HG03457 (cell line): ENCODE measurements at regions not wholly inside any gene's neighbourhood (a gene's known extent, or its start where the extent isn't known, plus 50 kb on each side); places are given as distances from the start of the nearest gene placed in this dataset.

Experiments
- ATAC-seq: cut with Tn5 transposase; IDR thresholded peaks from one replicate; pipeline ENCODE4 v1.9.1; 2021; ENCODE audit warnings: moderate number of reproducible peaks; ENCODE audit not compliant: unreplicated experiment

DNA sequence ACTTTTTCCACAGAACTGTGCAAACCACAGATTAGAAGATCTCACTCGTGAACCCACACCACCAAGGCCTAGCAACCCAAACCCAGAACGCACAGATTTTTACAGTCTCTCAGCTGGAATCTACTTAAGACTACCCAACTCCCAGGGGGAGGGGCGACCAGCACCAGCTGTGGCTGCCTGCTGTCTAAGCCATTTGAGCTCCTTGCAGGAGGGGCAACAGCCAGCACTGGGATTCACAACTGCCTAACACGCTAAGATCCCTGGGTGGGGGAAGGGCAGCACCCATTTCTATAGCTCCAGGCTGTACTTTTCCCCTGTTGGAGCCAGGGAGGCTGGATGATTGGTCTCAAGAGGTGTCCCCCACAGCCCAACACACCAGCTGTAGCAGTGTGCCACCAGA lies 368.8 kb downstream of the SUCLA2 start:
- ATAC-seq: no peak

DNA sequence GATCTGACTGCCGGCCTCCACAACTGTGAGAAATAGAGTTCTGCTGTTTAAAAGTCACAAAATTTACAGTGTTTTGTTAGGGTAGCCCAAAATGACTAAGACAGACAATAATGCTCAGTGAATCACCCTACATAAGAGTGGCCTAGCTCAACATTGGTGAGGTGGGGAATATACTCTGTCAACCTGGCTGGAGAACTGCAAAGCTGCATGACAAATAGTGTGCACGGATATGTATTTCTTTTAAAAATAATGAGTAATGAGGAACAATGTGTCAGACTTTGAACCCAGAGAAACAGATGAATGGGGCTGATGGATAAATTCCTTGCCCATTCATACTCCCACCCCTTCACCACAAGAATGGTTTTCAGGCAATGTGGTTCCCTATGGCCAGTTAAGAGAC lies 372.4 kb downstream of the SUCLA2 start:
- ATAC-seq: no peak

DNA sequence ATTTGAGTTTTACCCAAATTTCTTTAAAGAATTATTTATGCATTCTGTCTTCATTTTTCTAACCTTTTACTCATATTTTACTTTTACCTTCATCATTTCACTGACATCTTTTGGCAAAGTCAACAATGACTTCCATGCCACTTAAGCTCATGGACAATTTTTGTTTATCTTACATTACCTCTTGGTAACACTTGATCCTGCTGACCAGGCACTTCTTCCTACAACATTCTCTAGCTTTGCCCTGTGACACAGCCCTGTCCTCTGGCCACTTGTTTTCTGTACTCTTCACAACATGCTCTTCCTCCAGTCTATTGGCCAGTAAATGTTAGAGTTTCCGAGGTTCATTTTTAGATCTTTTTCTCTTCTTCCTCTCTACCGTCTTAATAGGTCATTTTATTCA lies 377.2 kb downstream of the SUCLA2 start:
- ATAC-seq: no peak

DNA sequence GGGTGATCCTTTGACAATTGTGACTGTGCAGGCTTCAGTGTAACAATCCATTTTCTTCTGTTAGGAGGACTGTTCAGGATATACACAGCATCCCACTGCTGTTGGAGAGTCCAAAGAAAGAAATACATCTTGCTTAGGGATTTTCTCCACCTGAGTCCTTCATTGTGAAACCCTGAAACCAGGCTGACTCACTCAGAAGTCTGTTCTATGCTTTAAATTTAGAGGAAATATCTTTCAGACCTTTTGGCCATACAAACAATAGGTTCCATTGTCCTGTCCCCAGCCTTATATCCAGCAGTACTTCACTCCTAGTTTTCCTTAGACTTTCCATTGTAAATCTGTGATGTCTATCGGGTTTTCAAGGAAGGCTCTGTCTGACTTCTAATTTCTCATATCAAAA lies 379.1 kb downstream of the SUCLA2 start:
- no peak for ATAC-seq

DNA sequence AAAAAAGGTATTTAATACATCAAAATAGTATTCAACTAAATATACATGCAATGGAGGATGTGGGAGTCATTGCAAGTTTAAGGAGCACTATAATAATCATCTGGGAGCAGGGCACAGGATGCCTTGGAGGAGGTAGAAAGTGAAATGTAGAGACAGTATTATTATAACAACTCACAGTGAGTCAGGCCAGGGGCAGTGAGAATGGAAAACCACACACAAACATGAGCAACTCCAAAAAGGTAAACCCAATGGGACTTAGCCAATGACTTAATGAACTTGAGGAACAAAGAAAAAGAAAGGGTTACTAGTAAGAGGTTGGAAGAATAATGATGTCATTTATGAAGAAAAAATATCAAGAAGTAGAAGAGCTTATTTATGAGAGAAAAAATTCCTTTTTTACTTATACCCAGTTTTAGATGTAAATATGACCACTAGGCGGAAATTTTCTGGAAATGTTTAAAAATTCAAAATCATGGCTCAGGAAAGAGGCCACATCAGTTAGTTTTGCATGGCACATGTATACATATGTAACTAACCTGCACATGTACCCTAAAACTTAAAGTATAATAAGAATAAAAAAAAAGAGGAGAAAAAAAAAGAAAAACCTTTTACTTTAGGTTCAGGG lies 389.3 kb downstream of the SUCLA2 start:
- no peak for ATAC-seq

DNA sequence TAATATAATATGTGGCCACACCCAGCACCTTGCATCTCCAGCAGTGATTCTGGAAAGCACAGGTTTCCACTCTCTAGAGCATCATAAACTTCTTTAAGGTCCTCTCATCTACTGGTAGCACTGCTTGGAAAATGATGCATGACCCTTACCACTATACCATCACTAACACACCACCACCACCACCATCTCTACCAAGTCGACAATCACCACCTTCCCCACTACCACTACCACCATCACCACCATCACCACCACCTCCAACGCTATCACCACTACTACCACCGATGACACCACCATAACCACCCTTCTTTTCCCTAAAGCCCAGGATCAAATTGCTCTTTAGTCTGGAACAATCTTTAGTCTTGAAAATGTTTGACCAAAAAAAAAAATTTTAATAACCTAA lies 390.4 kb downstream of the SUCLA2 start:
- no peak for ATAC-seq

DNA sequence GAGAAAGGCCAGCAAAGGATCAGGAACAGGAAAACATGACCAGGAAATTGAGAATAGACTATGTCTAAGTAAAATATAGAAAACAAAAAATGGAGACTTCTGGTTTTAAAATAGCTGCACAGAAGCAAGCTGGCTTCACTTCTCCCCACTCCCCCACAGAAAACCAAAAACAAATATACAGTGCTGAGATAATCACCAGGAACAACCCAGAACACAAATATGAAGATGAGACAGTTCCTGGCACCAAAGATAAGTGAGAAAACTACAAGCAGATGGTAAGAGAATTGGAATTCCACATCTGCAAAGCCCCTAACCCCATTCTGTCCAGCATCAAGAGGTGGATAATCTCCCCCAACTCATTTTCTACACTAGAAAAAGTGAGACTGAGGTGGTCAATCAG lies 397.7 kb downstream of the SUCLA2 start:
- no peak for ATAC-seq

DNA sequence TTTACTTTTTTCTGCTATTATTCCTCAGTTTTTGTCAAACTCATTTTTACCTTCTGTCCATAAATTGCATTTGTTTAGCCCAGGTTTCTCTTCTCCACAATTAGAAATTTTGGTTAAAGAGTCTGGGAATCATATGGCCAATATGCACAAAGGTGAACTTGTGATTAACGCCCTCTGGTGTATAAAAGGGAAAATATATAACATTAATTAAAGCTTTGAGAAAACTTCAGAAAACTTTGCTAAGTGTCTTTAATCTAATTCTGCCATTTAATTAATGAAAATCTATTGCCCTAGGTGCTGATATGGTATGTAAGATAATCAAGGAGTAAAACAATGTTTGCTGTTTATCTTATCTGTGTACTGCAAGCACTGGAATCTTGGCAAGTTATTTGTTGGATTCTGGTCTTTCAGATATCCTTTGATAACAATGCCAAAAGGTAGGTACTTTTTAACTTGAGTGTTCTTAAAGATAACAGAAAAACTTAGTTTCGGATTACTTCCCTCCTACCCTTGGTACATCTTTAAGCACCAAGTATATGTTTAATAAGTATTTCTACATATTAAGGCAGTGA lies 402.6 kb downstream of the SUCLA2 start:
- ATAC-seq: no peak

DNA sequence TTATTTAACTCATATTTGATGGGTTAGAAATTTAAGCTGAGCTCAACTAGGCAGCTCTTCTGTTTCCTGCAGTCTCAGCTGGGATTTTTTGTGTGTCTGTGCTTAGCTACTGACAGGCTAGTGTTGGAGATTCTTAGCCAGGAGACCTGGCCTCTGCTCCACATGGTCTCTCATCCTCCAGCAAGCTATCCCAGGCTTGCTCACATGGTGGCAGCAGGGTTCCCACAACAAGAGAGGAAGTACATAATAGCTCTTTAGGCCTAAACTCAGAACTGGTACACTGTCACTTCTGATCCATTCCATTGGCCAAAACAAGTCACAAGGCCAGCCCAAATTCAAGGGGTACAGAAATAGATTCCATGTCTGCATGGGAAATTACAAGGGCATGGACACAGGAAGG lies 406.2 kb downstream of the SUCLA2 start:
- no peak for ATAC-seq

DNA sequence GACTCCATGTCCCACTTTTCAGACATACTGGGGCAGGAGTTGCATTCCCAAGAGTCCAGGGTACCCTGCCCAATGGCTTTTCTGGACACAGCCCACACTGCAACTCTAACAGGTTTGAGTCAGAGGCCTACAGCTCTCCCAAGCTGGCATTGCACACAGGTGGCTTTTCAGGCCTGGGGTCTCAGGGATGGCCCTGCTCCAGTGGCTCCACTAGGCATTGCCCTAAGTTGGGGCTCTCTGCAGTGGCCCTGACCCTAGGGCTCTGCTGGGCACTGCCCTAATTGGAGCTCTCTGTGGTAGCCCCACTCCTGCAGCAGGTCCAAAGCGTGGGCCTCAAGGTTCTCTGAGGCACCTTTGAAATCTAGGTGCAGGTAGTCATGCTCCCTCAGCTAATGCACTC lies 408.8 kb downstream of the SUCLA2 start:
- no peak for ATAC-seq

DNA sequence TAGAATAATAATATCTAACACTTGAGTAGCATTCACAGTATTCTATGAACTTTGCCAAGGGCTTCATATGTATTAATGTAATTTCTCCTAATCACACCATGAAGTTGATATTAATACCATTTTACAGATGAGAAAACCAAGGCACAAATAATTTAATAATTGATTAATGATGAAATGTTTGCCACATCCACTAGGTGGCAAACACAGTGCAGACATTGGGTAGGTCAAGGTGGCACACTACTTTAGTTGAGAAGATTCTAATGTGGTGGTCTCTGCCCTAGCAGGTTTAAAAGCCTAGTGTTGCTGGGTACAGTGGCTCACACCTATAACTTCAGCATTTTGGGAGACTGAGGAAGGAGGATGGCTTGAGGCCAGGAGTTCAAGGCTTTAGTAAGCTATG lies 412.4 kb downstream of the SUCLA2 start:
- ATAC-seq: no peak

DNA sequence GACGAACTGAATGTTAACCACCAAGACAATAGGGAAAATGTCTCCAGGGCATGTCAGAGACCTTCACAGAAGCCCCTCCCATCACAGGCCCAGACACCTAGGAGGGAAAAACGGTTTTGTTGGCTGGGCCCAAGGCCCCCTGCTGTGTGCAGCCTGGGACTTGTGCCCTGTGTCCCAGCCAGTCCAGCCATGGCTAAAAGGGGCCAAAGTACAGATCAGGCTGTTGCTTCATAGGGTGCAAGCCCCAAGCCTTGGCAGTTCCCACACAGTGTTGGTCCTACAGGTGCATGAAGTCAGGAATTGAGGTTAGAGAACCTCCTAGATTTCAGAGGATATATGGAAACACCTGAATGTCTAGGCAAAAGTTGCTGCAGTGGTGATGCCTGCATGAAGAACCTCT lies 428.7 kb downstream of the SUCLA2 start:
- no peak for ATAC-seq

DNA sequence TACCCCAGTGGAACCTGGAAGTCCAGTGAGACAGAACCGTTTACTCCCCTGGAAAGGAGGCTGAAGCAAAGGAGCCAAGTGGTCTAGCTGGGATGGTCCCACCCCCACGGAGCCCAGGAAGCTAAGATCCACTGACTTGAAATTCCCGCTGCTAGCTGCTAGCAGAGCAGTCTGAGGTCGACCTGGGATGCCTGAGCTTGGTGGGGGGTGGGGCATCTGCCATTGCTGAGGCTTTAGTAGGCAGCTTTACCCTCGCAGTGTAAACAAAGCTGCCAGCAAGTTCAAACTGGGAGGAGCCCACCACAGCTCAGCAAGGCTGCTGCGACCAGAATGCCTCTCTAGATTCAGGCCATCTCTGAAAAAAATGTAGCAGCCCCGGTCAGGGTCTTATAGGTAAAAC lies 437.0 kb downstream of the SUCLA2 start:
- ATAC-seq: no peak

DNA sequence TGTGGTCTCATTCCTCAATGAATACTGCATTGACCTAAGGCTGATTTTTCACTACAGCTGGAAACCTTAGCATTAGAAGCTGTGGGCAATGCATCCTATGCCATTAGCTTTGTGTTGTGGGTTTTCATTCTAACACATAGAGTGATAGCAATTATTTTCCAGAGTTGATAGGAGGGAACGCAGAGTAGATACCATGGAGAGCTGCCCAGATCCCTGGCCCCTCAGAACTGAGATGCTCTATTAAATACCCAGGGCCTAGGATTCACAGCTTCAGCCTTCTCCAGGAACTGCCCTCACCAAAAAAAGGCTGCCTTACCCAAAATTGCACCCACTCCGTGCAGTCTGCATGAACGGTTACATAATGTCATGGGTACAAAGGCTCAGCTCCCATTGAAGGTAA lies 444.4 kb downstream of the SUCLA2 start:
- ATAC-seq: no peak

DNA sequence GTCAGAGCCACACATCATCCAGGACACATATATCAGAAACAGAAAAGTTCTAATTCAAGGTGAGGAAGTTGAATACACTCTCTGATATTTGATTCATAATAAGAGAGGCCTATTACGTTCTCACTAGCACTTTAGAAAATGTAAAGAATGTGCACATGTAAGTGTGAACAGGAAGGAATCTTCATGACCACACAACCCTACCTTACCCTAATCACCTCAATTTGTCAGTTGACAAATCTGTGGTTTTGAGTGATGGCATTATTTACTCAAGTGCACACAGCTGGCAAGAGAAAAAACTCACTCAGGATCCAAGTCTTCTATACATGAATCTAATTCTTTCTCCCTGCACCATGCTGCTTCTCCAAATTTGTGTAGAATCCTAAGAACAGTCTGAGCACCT lies 445.8 kb downstream of the SUCLA2 start:
- ATAC-seq: no peak

DNA sequence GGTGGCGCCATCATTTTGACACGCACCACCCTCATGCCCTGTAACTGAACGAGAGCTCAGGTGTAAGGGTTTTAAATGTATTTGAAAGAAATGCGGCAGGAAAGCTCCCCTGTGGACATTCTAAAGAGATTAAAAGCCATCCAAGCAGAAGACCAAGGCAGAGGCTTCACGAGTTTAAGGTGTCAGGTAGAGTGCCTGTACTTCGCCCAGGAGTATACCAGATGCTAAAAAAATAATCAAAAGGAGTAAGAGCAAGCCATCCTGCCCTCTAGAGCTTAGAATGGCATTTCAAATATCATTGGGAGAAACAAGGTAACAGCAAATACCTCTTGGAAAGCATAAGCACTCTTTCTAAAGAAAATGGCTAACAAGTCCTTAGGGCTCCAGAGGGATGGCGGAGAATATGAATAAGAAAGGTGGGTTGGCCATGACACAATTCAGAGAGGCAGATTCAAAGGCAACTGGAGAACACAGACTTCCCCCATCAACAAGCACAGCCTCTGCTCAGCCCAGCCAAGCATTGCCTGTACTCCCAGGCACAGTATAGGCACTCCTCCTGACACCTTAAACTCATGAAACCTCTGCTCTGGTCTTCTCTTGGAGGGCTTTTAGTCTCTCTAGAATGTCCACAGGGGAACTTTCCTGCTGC lies 447.6 kb downstream of the SUCLA2 start:
- no peak for ATAC-seq

DNA sequence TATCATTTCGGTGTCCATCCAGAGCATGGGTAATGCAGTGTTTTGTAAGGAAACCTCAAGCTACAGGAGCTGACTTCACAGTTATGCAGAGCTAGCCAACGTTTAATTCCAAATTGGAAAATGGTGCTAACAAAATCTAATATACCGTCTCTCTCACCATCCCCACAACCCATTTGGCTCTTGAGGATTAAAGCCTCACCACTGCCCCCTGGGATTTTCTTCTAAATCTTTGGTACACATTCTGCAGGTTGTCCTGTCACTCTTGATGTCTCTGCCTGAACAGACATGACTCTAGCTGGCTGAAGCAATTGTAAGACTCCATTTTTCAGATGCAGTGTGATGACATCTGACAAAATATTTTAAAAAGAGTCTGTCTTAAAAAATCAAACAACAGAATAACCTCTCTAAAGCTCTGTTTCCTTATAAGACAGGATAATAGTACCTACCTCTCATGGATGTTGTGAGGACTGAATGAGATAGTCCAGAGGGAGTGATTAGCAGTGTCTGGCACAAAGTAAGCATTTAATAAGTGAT lies 451.8 kb downstream of the SUCLA2 start:
- no peak for ATAC-seq

DNA sequence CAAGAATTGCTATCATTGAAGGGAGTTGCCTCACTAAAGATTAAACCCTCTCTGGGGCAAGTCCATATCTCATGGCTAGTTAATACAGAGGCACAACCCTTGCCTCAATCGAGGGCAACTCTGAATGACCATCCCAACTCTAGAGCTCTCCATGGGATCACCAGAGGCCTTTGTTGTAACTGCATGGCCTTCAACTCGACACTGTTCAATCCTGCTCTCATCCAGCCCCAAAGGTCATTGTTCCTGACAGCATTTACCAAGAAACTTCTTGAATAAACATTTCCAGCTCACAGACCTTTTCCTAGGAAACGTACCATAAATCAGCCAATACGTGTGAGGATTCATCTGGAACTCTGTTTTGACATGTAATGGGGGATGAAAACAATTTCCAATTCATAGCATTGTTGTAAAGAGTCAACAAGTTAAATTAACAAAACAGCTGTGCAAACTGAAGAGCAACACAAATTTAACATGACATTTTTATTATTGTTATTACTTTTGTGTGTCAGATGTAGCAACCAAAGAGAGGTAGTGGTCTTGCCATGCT lies 452.7 kb downstream of the SUCLA2 start:
- ATAC-seq: no peak

DNA sequence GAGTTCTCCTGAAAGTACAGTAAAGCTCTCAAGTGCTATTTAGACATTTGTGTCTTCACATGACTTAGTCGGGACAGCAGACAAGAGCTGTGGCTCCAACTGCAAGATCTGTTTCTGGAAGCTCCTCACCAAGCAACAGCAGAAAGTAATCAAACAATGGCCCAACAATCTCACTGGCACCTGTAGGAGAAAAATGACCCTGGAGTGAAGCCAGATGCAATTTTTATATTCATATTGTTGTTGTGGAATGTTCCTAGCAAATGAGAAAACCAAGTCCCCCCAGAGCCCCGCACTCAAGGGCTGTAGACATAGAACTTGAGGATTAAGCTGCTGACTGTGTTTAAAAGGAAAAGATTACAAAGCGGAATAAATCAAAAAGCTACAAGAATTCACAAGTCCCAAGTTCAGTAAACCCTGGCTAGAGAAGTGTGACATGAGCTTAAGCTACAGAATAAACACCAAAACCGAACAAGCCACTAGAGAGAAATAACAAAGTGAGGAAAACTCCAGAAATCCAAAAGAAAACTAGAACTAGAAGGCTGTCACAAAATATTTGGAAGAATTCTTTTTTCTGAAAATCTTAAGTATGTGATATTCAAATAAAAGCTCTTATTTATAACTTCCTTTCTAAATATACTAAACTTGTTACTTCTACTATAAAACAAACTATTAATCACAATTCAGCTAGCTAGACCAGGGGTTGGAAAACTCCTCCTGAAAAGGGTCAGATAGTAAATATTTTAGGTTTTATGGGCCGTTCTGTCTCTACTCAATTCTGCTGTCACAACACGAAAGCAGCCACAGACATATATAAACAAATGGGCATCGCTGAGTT lies 454.5 kb downstream of the SUCLA2 start:
- no peak for ATAC-seq

DNA sequence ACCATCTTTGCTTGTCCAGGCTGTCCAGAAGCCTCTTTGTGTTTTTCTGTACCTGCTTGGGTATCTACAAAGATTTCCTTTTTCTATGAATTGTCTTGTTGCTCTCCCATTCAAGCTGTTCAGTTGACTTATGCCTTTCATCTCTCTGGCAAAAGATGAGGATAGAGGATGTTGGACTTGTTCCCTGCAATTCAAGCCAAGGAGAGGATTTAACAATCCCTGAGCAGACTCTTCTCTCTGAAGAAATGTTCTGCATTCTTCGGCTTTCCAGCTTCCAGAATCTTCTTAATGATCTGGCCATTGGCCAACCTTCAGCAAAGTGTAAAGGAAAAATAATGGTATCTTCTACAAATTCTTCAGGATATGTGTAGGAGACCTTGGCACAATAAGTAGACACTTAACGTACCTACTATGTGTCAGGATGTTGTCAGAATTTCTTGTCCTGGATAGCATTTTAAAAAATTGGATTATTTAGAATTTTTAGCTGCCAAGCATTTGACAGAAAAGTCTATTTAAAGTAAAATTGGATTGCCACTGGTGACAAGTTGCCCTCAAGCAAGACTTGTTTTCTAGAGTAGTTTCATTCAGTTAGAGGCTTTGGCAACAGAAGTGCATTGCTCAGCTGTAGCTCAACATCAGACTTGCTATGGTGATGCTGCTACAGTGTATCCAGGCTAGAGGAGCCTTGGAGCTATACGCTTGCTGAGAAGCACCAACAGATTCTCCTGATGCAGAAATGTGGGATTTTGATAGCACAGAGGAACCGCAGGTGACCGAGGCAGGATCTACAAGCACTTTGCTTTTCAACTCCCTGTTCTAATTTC lies 455.7 kb downstream of the SUCLA2 start:
- ATAC-seq: no peak

DNA sequence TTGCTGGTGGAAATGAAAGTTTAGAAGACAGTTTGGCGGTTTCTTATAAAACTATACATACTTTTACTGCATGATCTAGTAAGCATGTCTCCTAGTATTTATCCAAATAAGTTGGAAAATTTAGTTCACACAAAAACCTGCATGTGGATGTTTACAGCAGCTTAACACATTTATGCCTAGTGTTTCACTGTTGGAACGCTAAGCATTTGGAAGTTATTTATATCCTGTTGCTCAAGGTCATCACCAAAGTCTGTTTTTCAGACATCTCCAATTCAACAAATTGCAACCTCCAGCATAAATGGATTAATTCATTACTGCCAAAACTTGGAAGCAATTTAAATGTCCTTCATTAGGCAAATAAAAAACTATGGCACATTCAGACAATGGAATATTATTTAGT lies 461.8 kb downstream of the SUCLA2 start:
- ATAC-seq: no peak
